Sigmoid colon (tissue), 6 donors: ENCODE measurements at regions not wholly inside any gene's neighbourhood (a gene's known extent, or its start where the extent isn't known, plus 50 kb on each side); places are given as distances from the start of the nearest gene placed in this dataset.
"Not testable (repeated sequence)": the region's sequence is repeated elsewhere in the genome, so short reads cannot be mapped to it uniquely, and the experiment has no call there.

Experiments used
- DNase-seq: peaks from one replicate; pipeline ENCODE4 v3.0.0-alpha.2; 2019
- H3K27ac ChIP-seq, 4 donors: fragments of 200-600 bp; sonication (generic); one replicate each; pipeline ENCODE4 v1.5.1; 2016 to 2019; ENCODE audit warnings: mild to moderate bottlenecking in 1 of 4
- H3K27me3 ChIP-seq, 3 donors: fragments of 200-600 bp; sonication (generic); one replicate each; pipeline ENCODE4 v1.5.1; 2019; ENCODE audit warnings: mild to moderate bottlenecking in 1 of 3
- H3K36me3 ChIP-seq, 4 donors: fragments of 200-600 bp; sonication (generic); one replicate each; pipeline ENCODE4 v1.5.1; 2016 to 2019
- H3K4me1 ChIP-seq, 4 donors: fragments of 200-600 bp; sonication (generic); one replicate each; pipeline ENCODE4 v1.5.1; 2017 to 2019
- H3K4me3 ChIP-seq, 4 donors: fragments of 200-600 bp; sonication (generic); one replicate each; pipeline ENCODE4 v1.5.1; 2017 to 2019; ENCODE audit warnings: mild to moderate bottlenecking in 2 of 4, moderate library complexity in 1 of 4
- H3K9me3 ChIP-seq, 4 donors: fragments of 200-600 bp in 3 of 4; sonication (generic) in 3 of 4; one replicate each; pipeline versions ENCODE4 v1.5.1 to v1.6.1; 2013 to 2019
- CTCF ChIP-seq, 4 experiments: fragments of 450-650 bp in 3 of 4; fragments of 200-600 bp in 1 of 4; IDR thresholded peaks; one replicate each; pipeline ENCODE4 v1.5.1; 2016 to 2019; ENCODE audit warnings: antibody characterized with exemption in 4 of 4, mild to moderate bottlenecking in 3 of 4, moderate library complexity in 2 of 4
- EP300 ChIP-seq, 4 donors: sonication (generic); formaldehyde crosslinking; IDR thresholded peaks; one replicate each; pipeline ENCODE4 v1.6.1; 2017; ENCODE audit warnings: antibody characterized with exemption in 4 of 4
- POLR2A ChIP-seq, 2 donors: fragments of 450-650 bp; IDR thresholded peaks; one replicate each; pipeline ENCODE4 v1.6.1; 2016; ENCODE audit warnings: antibody characterized with exemption in 2 of 2, mild to moderate bottlenecking in 2 of 2, moderate library complexity in 2 of 2
- POLR2AphosphoS5 ChIP-seq, 4 donors: sonication (generic); formaldehyde crosslinking; IDR thresholded peaks; one replicate each; pipeline ENCODE4 v1.6.1; 2017; ENCODE audit warnings: antibody characterized with exemption in 4 of 4
- WGBS, 2 donors: extraction: QIAGEN DNeasy Blood & Tissue Kit; methylation state at CpG; one replicate each; pipeline ENCODE4 v1.1.7; 2013; 5-methylcytosine and 5-hydroxymethylcytosine counted together
- intact Hi-C: fragments of 100-400 bp; cut with DNase I; formaldehyde crosslinking; loops from one replicate; pipeline ENCODE4 v1.15.1; 2023
- donor health status: healthy with polysubstance abuse.
- donor health status: healthy.

GRCh38 chr12:88842314-88842713 lies 262.0 kb upstream of the KITLG start:
- Histone ChIP-seq H3K4me3 (no peak overlapping the region), H3K9me3 (peaks cover 0 to 6% (median 0%) of the 10 kb centered on the region in 4 donors), H3K36me3 (no peaks in the 10 kb centered on the region), H3K4me1 (no peaks in the 10 kb centered on the region), H3K27ac (no peak overlapping the region), H3K27me3 (no peaks in the 10 kb centered on the region)
- TF ChIP-seq POLR2A (IDR thresholded peaks at IDR 0.05) (no peak), EP300 (IDR thresholded peaks at IDR 0.05) (no peak), CTCF (IDR thresholded peaks at IDR 0.05) (no peak), POLR2AphosphoS5 (IDR thresholded peaks at IDR 0.05) (no peak)
- 87 to 88% methylated on average over 3 of the region's 3 CpGs for WGBS, 2 donors
- no peak for DNase-seq
- intact Hi-C loops = no loop called here

GRCh38 chr12:88839486-88839885 lies 259.2 kb upstream of the KITLG start:
- H3K36me3 ChIP-seq = no peaks in the 10 kb centered on the region
- H3K27me3 ChIP-seq = no peaks in the 10 kb centered on the region
- peaks cover 0 to 2% (median under 1%) of the 10 kb centered on the region in 4 donors for H3K4me1 ChIP-seq
- 94 to 95% methylated on average over 2 of the region's 2 CpGs for WGBS, 2 donors
- TF ChIP-seq EP300 (IDR thresholded peaks at IDR 0.05) (no peak), POLR2A (IDR thresholded peaks at IDR 0.05) (no peak), POLR2AphosphoS5 (IDR thresholded peaks at IDR 0.05) (no peak), CTCF (IDR thresholded peaks at IDR 0.05) (no peak)
- H3K4me3 ChIP-seq = no peak overlapping the region
- H3K9me3 ChIP-seq = peaks cover 0 to 6% (median 0%) of the 10 kb centered on the region in 4 donors
- intact Hi-C loops = no loop called here
- DNase-seq = no peak
- no peak overlapping the region for H3K27ac ChIP-seq

GRCh38 chr12:88836156-88836555 lies 255.9 kb upstream of the KITLG start:
- no peak overlapping the region for H3K4me3 ChIP-seq
- intact Hi-C loops = no loop called here
- H3K27me3 ChIP-seq = no peaks in the 10 kb centered on the region
- H3K9me3 ChIP-seq = peaks cover 0 to 6% (median 0%) of the 10 kb centered on the region in 4 donors
- peaks cover 0 to 14% (median 9%) of the 10 kb centered on the region in 4 donors for H3K4me1 ChIP-seq
- no peak overlapping the region for H3K27ac ChIP-seq
- no peak for DNase-seq
- no peaks in the 10 kb centered on the region for H3K36me3 ChIP-seq
- no peak for TF ChIP-seq POLR2A (IDR thresholded peaks at IDR 0.05)
- WGBS, 2 donors = 84 to 90% methylated on average over 1 of the region's 1 CpG

- H3K36me3 ChIP-seq = no peaks in the 10 kb centered on the region
- TF ChIP-seq POLR2A (IDR thresholded peaks at IDR 0.05) (no peak), EP300 (IDR thresholded peaks at IDR 0.05) (no peak), CTCF (IDR thresholded peaks at IDR 0.05) (no peak), POLR2AphosphoS5 (IDR thresholded peaks at IDR 0.05) (no peak)
- H3K4me3 ChIP-seq = no peak overlapping the region
- peaks cover 0 to 14% (median 9%) of the 10 kb centered on the region in 4 donors for H3K4me1 ChIP-seq
- DNase-seq = no peak
- no peaks in the 10 kb centered on the region for H3K27me3 ChIP-seq
- intact Hi-C loops = no loop called here
- H3K27ac ChIP-seq = peak overlapping the region in 3 of 4 donors; percentile 28 to 50 (median 44)
- WGBS, 2 donors = 88 to 91% methylated on average over 1 of the region's 1 CpG
- H3K9me3 ChIP-seq = peaks cover 0 to 6% (median 0%) of the 10 kb centered on the region in 4 donors
These were observed 254.0 kb upstream of the KITLG start for GRCh38 chr12:88834226-88834625.

- TF ChIP-seq CTCF (IDR thresholded peaks at IDR 0.05) (no peak), EP300 (IDR thresholded peaks at IDR 0.05) (no peak), POLR2A (IDR thresholded peaks at IDR 0.05) (no peak), POLR2AphosphoS5 (IDR thresholded peaks at IDR 0.05) (peak in 3 of 4 donors; percentile 29 to 62 (median 49))
- Histone ChIP-seq H3K4me1 (peaks cover 0 to 14% (median 9%) of the 10 kb centered on the region in 4 donors), H3K36me3 (no peaks in the 10 kb centered on the region), H3K27ac (peak overlapping the region in 3 of 4 donors; percentile 28 to 68 (median 44)), H3K27me3 (no peaks in the 10 kb centered on the region), H3K9me3 (peaks cover 0 to under 1% (median 0%) of the 10 kb centered on the region in 4 donors), H3K4me3 (no peak overlapping the region)
- intact Hi-C loops = no loop called here
- no peak for DNase-seq
These were observed 253.4 kb upstream of the KITLG start for GRCh38 chr12:88833641-88834116.

- H3K36me3 ChIP-seq, H3K27ac ChIP-seq, intact Hi-C loops, H3K4me1 ChIP-seq, H3K9me3 ChIP-seq, H3K27me3 ChIP-seq, DNase-seq, H3K4me3 ChIP-seq: not testable (repeated sequence)
- 69 to 86% methylated on average over 2 of the region's 2 CpGs for WGBS, 2 donors
These were observed 248.3 kb upstream of the KITLG start for GRCh38 chr12:88828537-88828936.
